ENCODE measurements at regions not wholly inside any gene's neighbourhood (a gene's known extent, or its start where the extent isn't known, plus 50 kb on each side); places are given as distances from the start of the nearest gene placed in this dataset.

- Histone ChIP-seq H3K9me3 (ENCODE audit: insufficient read depth in 2 of 2, low read depth in 1 of 2, low read length in 1 of 2) (no peaks in the 10 kb centered on the region), H2BK15ac (ENCODE audit: low read length) (no peak overlapping the region), H2AK5ac (ENCODE audit: low read depth, low read length) (no peak overlapping the region), H3K79me2 (ENCODE audit: control insufficient read depth in 1 of 2, insufficient read depth in 2 of 2, low read length in 2 of 2) (no peaks in the 10 kb centered on the region), H4K91ac (replicated peaks; ENCODE audit: insufficient read length, low read length) (no peak overlapping the region), H2BK120ac (replicated peaks; ENCODE audit: low read depth, low read length) (no peak overlapping the region), H2AFZ (ENCODE audit: low read length) (no peak overlapping the region), H3K18ac (ENCODE audit: extremely low read depth, low read length) (no peak overlapping the region), H3K79me1 (ENCODE audit: low read depth, low read length) (no peaks in the 10 kb centered on the region), H2BK20ac (ENCODE audit: low read length) (no peak overlapping the region), H2BK12ac (ENCODE audit: low read depth, low read length) (no peak overlapping the region), H3K4me2 (ENCODE audit: insufficient read depth in 1 of 2, low read depth in 2 of 2, low read length in 2 of 2) (no peak overlapping the region), H3K9ac (replicated peaks in 1 of 4; ENCODE audit: extremely low read depth in 1 of 4, low read depth in 3 of 4, low read length in 3 of 4) (no peak overlapping the region), H3K23ac (ENCODE audit: insufficient read length) (no peak overlapping the region), H4K8ac (ENCODE audit: extremely low read depth, insufficient read depth, low read length) (no peak overlapping the region), H3K14ac (ENCODE audit: insufficient read length) (no peak overlapping the region), H3K36me3 (ENCODE audit: control insufficient read depth in 2 of 4, insufficient read depth in 4 of 4, low read length in 3 of 4) (no peaks in the 10 kb centered on the region), H3K4me3 (ENCODE audit: extremely low read depth in 1 of 4, insufficient read depth in 2 of 4, low read depth in 3 of 4, low read length in 4 of 4) (no peak overlapping the region), H3K27me3 (replicated peaks in 1 of 4; ENCODE audit: control insufficient read depth in 3 of 4, extremely low read depth in 1 of 4, insufficient read depth in 3 of 4, low read length in 3 of 4) (no peaks in the 10 kb centered on the region), H4K20me1 (replicated peaks in 1 of 2; ENCODE audit: control insufficient read depth in 1 of 2, insufficient read depth in 2 of 2, low read length in 2 of 2) (no peaks in the 10 kb centered on the region), H3K4me1 (replicated peaks in 1 of 4; ENCODE audit: control insufficient read depth in 3 of 4, insufficient read depth in 4 of 4, low read length in 3 of 4) (peaks cover 0 to 3% (median 0%) of the 10 kb centered on the region in 4 experiments; a peak in 1 of 7 replicates), H3K4ac (replicated peaks; ENCODE audit: insufficient read length, low read depth, low read length) (no peak overlapping the region), H3K56ac (replicated peaks; ENCODE audit: insufficient read length, low read depth, low read length) (no peak overlapping the region), H2BK5ac (ENCODE audit: low read depth, low read length) (no peak overlapping the region), H4K5ac (ENCODE audit: insufficient read length, low read depth, low read length) (no peak overlapping the region), H3K23me2 (ENCODE audit: low read depth, low read length) (no peaks in the 10 kb centered on the region), H3K27ac (ENCODE audit: low read depth, low read length) (no peak overlapping the region)
- peak; percentile 68 for FAIRE-seq
- POLR2A ChIA-PET (ENCODE audit: partially characterized antibody) = no interaction called here
- peak in 1 of 2 experiments; percentile 51 for DNase-seq (ENCODE audit: low read depth in 1 of 2, low spot score in 2 of 2)
- CTCF ChIA-PET (ENCODE audit: partially characterized antibody) = interaction anchor here (0.7 to 8.6 kb wide), 16 partner anchors 9 to 905 kb away, joined by 3 to 91 read pairs (median 4); no protein-coding TSS in a partner anchor
- TF ChIP-seq RAD21 (IDR thresholded peaks at IDR 0.05 in 1 of 2, conservative IDR thresholded peaks at IDR 0.05 in 1 of 2; ENCODE audit: low read depth in 2 of 2, low read length in 2 of 2) (peak; percentile 61 to 77), CTCF (IDR thresholded peaks at IDR 0.05; ENCODE audit: control extremely low read depth in 1 of 3, insufficient read depth in 1 of 3, low read depth in 1 of 3, low read length in 3 of 3) (peak; percentile 33 to 73 (median 67)), BACH1 (IDR thresholded peaks at IDR 0.05; ENCODE audit: low read length) (no peak), ATF3 (IDR thresholded peaks at IDR 0.05; ENCODE audit: insufficient read depth, low read depth, low read length) (no peak), ATF2 (IDR thresholded peaks at IDR 0.05; ENCODE audit: low read length) (no peak), CEBPB (IDR thresholded peaks at IDR 0.05; ENCODE audit: low read depth, low read length) (peak; percentile 74)
- 67% methylated on average over 4 of the region's 4 CpGs; no CpG with 5 or more reads in 1 of the 2 experiments for WGBS, 2 experiments (ENCODE audit: extremely low coverage in 1 of 2, insufficient coverage in 1 of 2, insufficient read length in 1 of 2, insufficient replicate concordance in 2 of 2, low coverage in 1 of 2, low lambda C conversion rate in 2 of 2, missing lambda C conversion rate in 1 of 2)
Measured at GRCh38 chr2:16553226-16553625, 112.4 kb downstream of the CYRIA start.

Data from H1 (cell line).